ENCODE measurements at regions not wholly inside any gene's neighbourhood (a gene's known extent, or its start where the extent isn't known, plus 50 kb on each side); places are given as distances from the start of the nearest gene placed in this dataset.

GRCh38 chr2:187194049-187194448 is 254.0 kb downstream of the CALCRL start:
- Mint-ChIP-seq H3K27ac (no peak overlapping the region), H3K4me1 (no peaks in the 10 kb centered on the region), H3K36me3 (ENCODE audit: insufficient read depth in 1 of 3, low read depth in 3 of 3) (no peaks in the 10 kb centered on the region), H3K9me3 (no peaks in the 10 kb centered on the region), H3K4me3 (no peak overlapping the region), H3K27me3 (ENCODE audit: low read depth) (no peaks in the 10 kb centered on the region)
- DNase-seq: no peak
- H2BK20ac ChIP-seq (ENCODE audit: low read depth, low read length, poor library complexity, severe bottlenecking): no peak overlapping the region
- no peaks in the 10 kb centered on the region for H3K79me1 ChIP-seq (ENCODE audit: insufficient read depth, low read depth, low read length, poor library complexity, severe bottlenecking)
- no peaks in the 10 kb centered on the region for H3K27me3 ChIP-seq (ENCODE audit: insufficient read depth, low read length)
- no peaks in the 10 kb centered on the region for H3K23me2 ChIP-seq (ENCODE audit: insufficient read length, low read depth, low read length, poor library complexity, severe bottlenecking)
- H3K9me3 ChIP-seq (ENCODE audit: control insufficient read depth, low read depth, low read length): no peaks in the 10 kb centered on the region
- no peak overlapping the region for H4K5ac ChIP-seq (ENCODE audit: insufficient read length, low read depth, low read length)
- H3K9ac ChIP-seq (ENCODE audit: extremely low read depth, insufficient read length, low read length): no peak overlapping the region
- H3K23ac ChIP-seq (ENCODE audit: insufficient read length, low read depth, low read length): no peak overlapping the region
- no peaks in the 10 kb centered on the region for H4K20me1 ChIP-seq (ENCODE audit: control insufficient read depth, insufficient read depth, insufficient read length)
- H3K56ac ChIP-seq (ENCODE audit: insufficient read length, low read depth, low read length): no peak overlapping the region
- H4K91ac ChIP-seq (ENCODE audit: insufficient read length, low read depth, low read length): no peak overlapping the region
- no peak overlapping the region for H3T11ph ChIP-seq (ENCODE audit: low read length)
- H2BK120ac ChIP-seq (ENCODE audit: low read depth, low read length, poor library complexity, severe bottlenecking): no peak overlapping the region
- no peak overlapping the region for H3K14ac ChIP-seq (ENCODE audit: insufficient read depth, low read length)
- no peak overlapping the region for H2AFZ ChIP-seq (ENCODE audit: low read length)
- no peak overlapping the region for H3K4me2 ChIP-seq (ENCODE audit: insufficient read depth, insufficient read length, low read length)
- no peaks in the 10 kb centered on the region for H3K4me1 ChIP-seq (ENCODE audit: insufficient read depth, low read length)
- no peak overlapping the region for H2AK5ac ChIP-seq (ENCODE audit: insufficient read length, low read length)
- no peak overlapping the region for H3K4ac ChIP-seq (ENCODE audit: low read depth, low read length)
- H3K27ac ChIP-seq (ENCODE audit: insufficient read length, low read depth, low read length): no peak overlapping the region
- no peak overlapping the region for H2BK15ac ChIP-seq (ENCODE audit: low read depth, low read length)
- no peak overlapping the region for H4K8ac ChIP-seq (replicated peaks; ENCODE audit: insufficient read length, low read depth, low read length)
- no peak for TF ChIP-seq CTCF (conservative IDR thresholded peaks at IDR 0.05)
- no peak overlapping the region for H2BK12ac ChIP-seq (ENCODE audit: insufficient read length, low read depth, low read length)
- no peaks in the 10 kb centered on the region for H3K79me2 ChIP-seq (ENCODE audit: insufficient read depth, low read length)
- no peak overlapping the region for H3K18ac ChIP-seq (ENCODE audit: insufficient read length, low read depth, low read length)
- no peak overlapping the region for H2BK5ac ChIP-seq (ENCODE audit: insufficient read length, low read length)
